ENCODE measurements at regions not wholly inside any gene's neighbourhood (a gene's known extent, or its start where the extent isn't known, plus 50 kb on each side); places are given as distances from the start of the nearest gene placed in this dataset.

- TF ChIP-seq CTCF (IDR thresholded peaks at IDR 0.05) (no peak), POLR2A (IDR thresholded peaks at IDR 0.05) (no peak)
Observed at GRCh38 chr1:82598337-82598736, 797.6 kb downstream of the ADGRL2 start.

Data from uterus (tissue), 2 donors.